Effector memory CD8-positive, alpha-beta T cell (primary cell): ENCODE measurements at regions not wholly inside any gene's neighbourhood (a gene's known extent, or its start where the extent isn't known, plus 50 kb on each side); places are given as distances from the start of the nearest gene placed in this dataset.

Source experiments
- ATAC-seq: fragments of 150-1000 bp; cut with Tn5 transposase; replicated peaks from 2 replicates; pipeline ENCODE4 v1.10.0; 2021; ENCODE audit warnings: mild to moderate bottlenecking, moderate library complexity
- DNase-seq, 3 experiments: peaks; one replicate each; pipeline ENCODE4 v3.0.0; 2021
- H3K27ac Mint-ChIP-seq, 2 donors: one replicate each; pipeline ENCODE4 v1.8.0; 2022; ENCODE audit warnings: mild to moderate bottlenecking in 2 of 2, mixed read lengths in 2 of 2, moderate library complexity in 2 of 2
- H3K27me3 Mint-ChIP-seq, 2 donors: one replicate each; pipeline ENCODE4 v1.8.0; 2022; ENCODE audit warnings: mixed read lengths in 2 of 2
- H3K36me3 Mint-ChIP-seq: one replicate; pipeline ENCODE4 v1.8.0; 2022; ENCODE audit warnings: mild to moderate bottlenecking, moderate library complexity, mixed read lengths; ENCODE audit not compliant: insufficient read depth
- H3K4me1 Mint-ChIP-seq, 2 donors: one replicate each; pipeline ENCODE4 v1.8.0; 2022; ENCODE audit warnings: low read depth in 2 of 2, mixed read lengths in 2 of 2
- H3K4me3 Mint-ChIP-seq, 2 donors: one replicate each; pipeline ENCODE4 v1.8.0; 2022; ENCODE audit warnings: mild to moderate bottlenecking in 2 of 2, mixed read lengths in 2 of 2, moderate library complexity in 2 of 2
- H3K9me3 Mint-ChIP-seq, 2 donors: one replicate each; pipeline ENCODE4 v1.8.0; 2022; ENCODE audit warnings: mixed read lengths in 2 of 2

DNA sequence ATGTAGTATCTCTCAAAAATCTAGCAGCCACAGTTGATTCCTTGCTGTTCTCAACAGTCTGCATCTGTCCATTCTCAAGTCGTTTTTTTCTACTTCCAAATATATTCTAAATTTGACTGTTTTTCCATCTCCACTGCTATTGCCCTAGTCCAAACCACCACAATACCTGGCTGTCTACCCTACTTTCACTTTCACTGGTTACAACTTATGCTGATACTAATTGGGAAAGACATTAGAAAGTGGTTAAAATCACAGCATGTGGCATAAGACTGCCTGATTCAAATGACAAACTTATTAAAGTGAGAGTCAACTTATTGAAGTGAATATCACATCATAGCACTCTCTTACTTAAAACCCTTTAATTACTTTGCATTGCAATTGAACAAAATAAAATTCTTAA lies 72.6 kb downstream of the CHST2 start:
- ATAC-seq (no peak), DNase-seq (no peak)
- no peaks in the 10 kb centered on the region for H3K4me1 Mint-ChIP-seq
- H3K27ac Mint-ChIP-seq = no peak overlapping the region
- H3K4me3 Mint-ChIP-seq = no peak overlapping the region
- H3K27me3 Mint-ChIP-seq = peaks cover 0 to 9% of the 10 kb centered on the region in 2 donors
- no peaks in the 10 kb centered on the region for H3K36me3 Mint-ChIP-seq
- no peaks in the 10 kb centered on the region for H3K9me3 Mint-ChIP-seq

DNA sequence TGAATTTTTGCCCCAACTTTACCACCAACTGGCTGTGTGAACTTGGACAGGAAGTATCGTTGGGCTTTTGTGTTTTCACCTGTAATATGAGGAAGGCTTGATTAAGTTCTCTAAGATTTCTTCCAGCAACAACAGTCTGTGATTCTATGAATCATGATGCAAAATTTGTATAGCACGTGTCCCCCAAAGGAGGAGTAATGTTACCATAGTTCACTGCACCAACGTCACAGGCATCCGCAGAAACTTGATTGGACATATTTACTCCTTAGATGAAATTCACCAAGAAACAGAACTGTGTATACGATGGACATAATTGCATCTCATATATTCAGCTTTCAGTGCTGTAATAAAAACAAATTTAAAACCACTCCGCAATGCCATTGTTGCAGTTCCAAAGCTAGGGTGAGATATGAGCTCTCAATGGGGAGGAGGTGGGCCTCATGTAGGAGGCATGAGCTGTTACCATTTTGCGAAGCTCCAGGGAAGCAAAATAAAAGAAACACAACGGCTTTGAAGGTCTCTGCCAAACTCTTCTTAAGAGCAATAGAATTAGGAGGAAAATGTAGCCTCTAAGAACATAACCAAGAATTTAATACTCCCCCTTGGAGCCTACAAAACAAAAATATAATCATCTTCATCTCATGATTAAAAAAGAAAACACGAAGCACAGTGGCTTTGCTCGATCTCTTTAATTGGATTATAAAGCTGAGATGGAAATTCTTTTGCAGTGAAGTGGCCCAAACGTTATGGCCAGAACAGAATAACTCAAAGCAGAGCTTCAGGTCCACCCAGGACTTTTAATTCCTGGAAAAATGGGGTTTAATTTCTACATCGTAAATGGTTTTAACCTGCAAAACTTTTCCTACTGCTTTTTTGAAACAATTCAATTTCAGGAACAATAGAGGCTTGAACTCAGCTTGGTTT lies 80.7 kb downstream of the CHST2 start:
- no peaks in the 10 kb centered on the region for H3K9me3 Mint-ChIP-seq
- H3K36me3 Mint-ChIP-seq = no peaks in the 10 kb centered on the region
- no peak overlapping the region for H3K27ac Mint-ChIP-seq
- DNase-seq (no peak), ATAC-seq (no peak)
- no peak overlapping the region for H3K4me3 Mint-ChIP-seq
- peaks cover 6 to 8% of the 10 kb centered on the region in 2 donors for H3K27me3 Mint-ChIP-seq
- no peaks in the 10 kb centered on the region for H3K4me1 Mint-ChIP-seq

DNA sequence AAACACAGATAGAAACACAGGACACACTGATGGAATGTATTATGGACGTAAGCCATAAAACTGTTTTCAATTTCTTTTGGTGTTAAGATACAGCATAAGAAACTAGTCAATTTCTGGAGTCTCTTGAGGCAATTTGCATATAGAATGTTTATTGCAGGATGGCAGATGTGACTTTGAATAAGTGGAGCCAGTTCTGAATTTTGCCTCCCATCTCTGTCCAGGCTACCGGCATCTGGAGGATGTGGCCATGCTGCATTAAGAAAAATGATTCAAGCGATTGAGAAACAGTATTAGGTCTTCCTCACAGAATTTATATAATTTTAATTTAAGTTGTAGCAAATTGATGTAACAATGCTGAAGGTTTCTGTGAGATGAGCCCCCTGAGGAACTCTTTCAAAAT lies 81.5 kb downstream of the CHST2 start:
- H3K27ac Mint-ChIP-seq = no peak overlapping the region
- H3K27me3 Mint-ChIP-seq = peaks cover 6 to 10% of the 10 kb centered on the region in 2 donors
- no peaks in the 10 kb centered on the region for H3K36me3 Mint-ChIP-seq
- no peaks in the 10 kb centered on the region for H3K9me3 Mint-ChIP-seq
- H3K4me1 Mint-ChIP-seq = no peaks in the 10 kb centered on the region
- H3K4me3 Mint-ChIP-seq = no peak overlapping the region
- DNase-seq = no peak
- ATAC-seq = no peak

DNA sequence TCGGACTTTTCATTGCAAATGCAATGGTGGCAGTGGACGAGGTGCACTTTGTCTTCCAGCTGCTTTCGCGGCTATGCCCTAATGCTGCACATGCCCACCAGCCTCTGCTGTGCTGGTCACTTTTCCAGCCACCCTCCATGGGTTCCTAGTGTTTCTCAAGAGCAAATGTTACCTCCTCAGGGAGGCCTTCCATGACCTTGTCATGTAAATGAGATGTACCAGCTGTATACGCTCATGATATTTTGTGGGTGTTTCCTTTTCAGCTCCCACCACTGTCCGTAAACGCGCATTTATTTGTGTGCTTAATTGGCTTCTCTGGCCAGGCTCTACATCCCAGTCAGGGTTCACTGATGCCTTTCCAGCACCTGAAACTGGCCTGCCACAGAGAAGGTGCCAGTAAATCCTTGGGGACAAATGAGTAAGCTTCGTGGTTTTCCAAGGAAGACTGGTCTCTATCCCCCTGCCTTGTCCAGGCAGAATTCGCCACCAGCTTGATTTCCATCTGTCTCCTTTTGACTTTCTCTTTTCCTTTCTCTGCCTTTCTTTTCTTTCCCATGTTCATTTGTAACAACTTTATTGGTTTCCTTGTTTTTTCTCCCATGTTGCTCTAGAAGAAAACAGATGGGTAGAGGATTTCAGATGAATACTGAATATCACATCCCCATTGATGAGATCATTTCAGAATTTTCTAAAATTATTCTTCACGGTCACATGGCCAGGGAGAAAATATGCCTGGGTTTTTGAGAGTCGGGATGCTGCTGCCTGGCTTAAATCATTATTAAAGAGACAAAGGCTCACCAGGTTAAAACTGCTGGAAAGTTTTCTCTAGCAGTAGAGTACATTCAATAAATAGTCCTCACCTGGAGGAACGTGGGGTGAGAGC lies 82.5 kb downstream of the CHST2 start:
- Mint-ChIP-seq H3K27ac (no peak overlapping the region), H3K4me3 (no peak overlapping the region), H3K9me3 (no peaks in the 10 kb centered on the region)

DNA sequence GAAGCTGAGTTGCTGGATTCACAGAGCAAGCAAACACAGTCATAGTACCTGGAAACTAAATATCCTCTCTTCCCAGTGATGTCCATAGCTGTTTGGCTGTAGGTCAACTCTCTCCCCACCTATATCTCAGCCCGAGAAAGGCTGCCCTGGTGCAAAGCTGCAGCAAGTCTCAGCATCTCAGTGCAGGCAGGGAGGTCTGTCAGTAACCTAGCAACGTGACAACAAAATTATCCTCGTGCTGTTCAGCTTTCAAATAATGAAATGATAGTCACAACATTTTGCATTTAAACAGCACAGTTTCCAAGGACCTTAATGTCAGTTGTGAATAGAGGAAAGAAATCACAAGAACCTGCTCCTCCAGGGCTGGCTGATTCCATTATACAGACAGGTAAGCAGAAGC lies 83.6 kb downstream of the CHST2 start:
- no peaks in the 10 kb centered on the region for H3K4me1 Mint-ChIP-seq
- H3K36me3 Mint-ChIP-seq = no peaks in the 10 kb centered on the region
- no peak for DNase-seq
- no peak overlapping the region for H3K27ac Mint-ChIP-seq
- ATAC-seq = no peak
- H3K9me3 Mint-ChIP-seq = no peaks in the 10 kb centered on the region
- peaks cover 6 to 16% of the 10 kb centered on the region in 2 donors for H3K27me3 Mint-ChIP-seq
- no peak overlapping the region for H3K4me3 Mint-ChIP-seq

More for the DNA sequence above, 82.5 kb downstream of the CHST2 start:
- ATAC-seq = no peak
- DNase-seq = no peak
- Mint-ChIP-seq H3K27me3 (peaks cover 6 to 16% of the 10 kb centered on the region in 2 donors), H3K4me1 (no peaks in the 10 kb centered on the region), H3K36me3 (no peaks in the 10 kb centered on the region)

DNA sequence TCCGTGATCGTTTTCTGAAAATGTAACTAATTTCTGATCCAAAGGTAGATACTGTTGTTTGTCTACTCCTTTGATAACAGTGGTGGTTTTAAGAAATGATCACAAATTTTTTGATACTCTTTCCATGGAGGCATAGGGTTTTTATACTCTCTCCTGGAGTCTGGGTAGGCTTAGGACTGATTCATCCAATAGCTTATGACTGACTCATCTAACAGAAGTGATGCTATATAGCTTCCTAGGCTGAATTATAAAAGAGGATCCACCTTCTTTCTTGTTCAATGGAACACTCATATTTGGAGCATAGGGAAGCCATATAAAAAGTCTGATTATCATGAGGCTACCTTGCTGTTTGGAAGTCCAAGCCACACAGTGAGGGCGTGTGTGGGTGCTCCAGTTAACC lies 84.3 kb downstream of the CHST2 start:
- Mint-ChIP-seq H3K27me3 (peaks cover 6 to 16% of the 10 kb centered on the region in 2 donors), H3K4me3 (no peak overlapping the region), H3K36me3 (no peaks in the 10 kb centered on the region), H3K27ac (no peak overlapping the region), H3K4me1 (no peaks in the 10 kb centered on the region), H3K9me3 (no peaks in the 10 kb centered on the region)
- DNase-seq (no peak), ATAC-seq (no peak)

DNA sequence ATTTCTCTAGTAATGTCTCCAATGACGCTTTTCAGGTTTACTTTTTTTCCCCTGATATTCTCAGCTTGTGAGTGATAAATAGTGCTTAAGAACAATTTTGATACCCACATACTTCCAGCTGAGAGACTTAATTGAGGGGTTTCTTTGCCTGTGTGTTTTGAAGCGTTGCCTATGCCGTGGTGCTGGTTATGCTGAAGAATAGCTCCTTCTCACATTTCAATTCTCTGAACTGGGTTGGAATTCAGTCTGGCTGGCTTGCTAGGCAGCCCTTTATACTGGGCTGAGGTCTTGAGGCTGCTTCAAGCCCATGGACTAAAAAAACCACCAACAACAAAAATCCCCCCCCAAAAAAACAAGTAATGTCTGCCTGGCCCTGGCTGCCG lies 87.4 kb downstream of the CHST2 start:
- peaks cover 12 to 23% of the 10 kb centered on the region in 2 donors for H3K27me3 Mint-ChIP-seq
- DNase-seq = no peak
- no peaks in the 10 kb centered on the region for H3K36me3 Mint-ChIP-seq
- no peaks in the 10 kb centered on the region for H3K9me3 Mint-ChIP-seq
- no peaks in the 10 kb centered on the region for H3K4me1 Mint-ChIP-seq
- H3K4me3 Mint-ChIP-seq = no peak overlapping the region
- no peak for ATAC-seq
- H3K27ac Mint-ChIP-seq = no peak overlapping the region

DNA sequence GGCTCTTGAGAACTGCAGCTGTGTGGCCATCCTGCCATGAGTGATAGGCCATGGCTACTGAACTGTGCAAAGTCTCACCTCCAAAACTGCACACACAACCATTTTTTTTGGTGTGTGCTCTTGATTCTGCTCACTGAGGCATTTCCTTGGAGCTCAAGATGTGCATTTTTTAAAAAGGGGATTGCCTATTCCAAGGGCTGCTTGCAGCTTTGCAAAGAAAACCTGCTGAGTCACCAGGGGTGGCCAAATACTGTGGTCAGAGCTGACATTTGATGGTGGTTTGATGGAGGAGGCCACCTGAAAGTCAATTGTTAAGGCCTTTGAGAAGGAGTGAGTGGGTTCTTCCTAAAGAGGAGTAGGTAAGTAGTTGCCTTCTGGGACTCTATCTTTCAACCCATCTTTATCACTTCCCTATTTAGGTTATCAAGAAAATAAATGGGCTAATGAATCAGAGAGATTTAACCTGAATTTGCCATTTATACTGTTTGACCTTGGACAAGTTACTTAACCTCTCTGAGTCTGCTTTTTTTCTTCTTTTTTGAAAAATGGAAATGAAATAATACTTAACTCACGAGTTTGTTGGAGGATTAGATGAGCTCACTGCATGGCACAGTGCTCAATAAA lies 87.9 kb downstream of the CHST2 start:
- no peak overlapping the region for H3K27ac Mint-ChIP-seq

DNA sequence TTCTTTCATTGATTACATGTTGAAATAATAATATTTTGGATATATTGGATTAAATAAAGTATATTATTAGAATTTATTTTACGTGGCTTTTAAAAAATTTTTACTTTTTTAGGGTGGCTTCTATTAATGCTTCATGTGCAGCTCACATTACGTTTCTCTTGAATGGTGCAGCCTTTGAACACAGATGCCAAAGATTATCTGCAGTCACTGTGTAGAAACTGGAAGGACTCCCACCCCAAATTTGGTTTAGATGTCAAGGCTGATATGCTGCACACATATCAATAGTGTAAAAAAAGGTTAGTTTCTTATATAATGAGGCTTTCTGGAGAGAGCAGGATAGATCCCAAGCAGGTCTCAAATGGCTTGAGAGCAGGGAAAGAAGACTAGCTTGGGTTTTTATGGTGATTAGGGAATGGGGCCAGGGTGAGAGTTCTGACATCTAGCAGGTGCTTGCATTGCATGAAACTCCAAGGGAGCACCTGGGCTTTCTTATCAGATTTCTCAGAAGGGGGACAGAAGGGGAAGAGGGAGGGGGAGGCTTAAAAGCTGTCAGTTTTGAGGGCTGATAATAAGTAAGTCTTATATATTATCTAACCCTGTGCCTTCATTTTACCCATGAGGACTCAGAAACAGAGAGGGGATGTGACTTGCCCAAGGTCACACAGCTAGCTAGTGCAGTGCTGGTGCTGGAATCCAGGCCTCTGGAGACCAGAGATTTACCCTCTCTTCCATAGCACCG lies 89.6 kb downstream of the CHST2 start:
- DNase-seq (no peak), ATAC-seq (no peak)
- H3K36me3 Mint-ChIP-seq = no peaks in the 10 kb centered on the region
- no peak overlapping the region for H3K4me3 Mint-ChIP-seq
- H3K4me1 Mint-ChIP-seq = no peaks in the 10 kb centered on the region
- peaks cover 5 to 31% of the 10 kb centered on the region in 2 donors for H3K27me3 Mint-ChIP-seq
- H3K27ac Mint-ChIP-seq = no peak overlapping the region
- H3K9me3 Mint-ChIP-seq = no peaks in the 10 kb centered on the region

More for the DNA sequence above, 87.9 kb downstream of the CHST2 start:
- H3K36me3 Mint-ChIP-seq = no peaks in the 10 kb centered on the region
- no peaks in the 10 kb centered on the region for H3K4me1 Mint-ChIP-seq
- no peaks in the 10 kb centered on the region for H3K9me3 Mint-ChIP-seq
- ATAC-seq = no peak
- no peak for DNase-seq
- H3K4me3 Mint-ChIP-seq = no peak overlapping the region
- peaks cover 6 to 28% of the 10 kb centered on the region in 2 donors for H3K27me3 Mint-ChIP-seq

DNA sequence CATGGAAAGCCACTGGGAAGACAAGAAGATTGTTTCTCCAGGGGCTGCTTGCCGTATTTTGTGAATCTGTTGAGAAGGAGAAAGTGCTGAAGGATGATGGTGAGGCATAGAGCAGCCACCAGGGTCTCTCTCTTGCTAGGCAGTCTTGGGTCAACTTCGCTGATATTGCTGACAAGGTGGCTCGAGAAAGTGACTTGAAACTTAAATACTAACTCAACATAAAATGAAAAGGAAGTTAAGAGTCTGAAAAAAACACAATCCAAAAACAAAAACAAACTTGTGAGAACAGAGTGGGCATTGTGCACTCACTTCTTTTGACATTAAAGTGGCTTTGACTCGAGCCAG lies 90.1 kb downstream of the CHST2 start:
- ATAC-seq = no peak
- H3K4me1 Mint-ChIP-seq = no peaks in the 10 kb centered on the region
- no peak for DNase-seq
- peaks cover 5 to 31% of the 10 kb centered on the region in 2 donors for H3K27me3 Mint-ChIP-seq
- H3K4me3 Mint-ChIP-seq = no peak overlapping the region
- no peak overlapping the region for H3K27ac Mint-ChIP-seq
- H3K9me3 Mint-ChIP-seq = no peaks in the 10 kb centered on the region
- H3K36me3 Mint-ChIP-seq = no peaks in the 10 kb centered on the region

DNA sequence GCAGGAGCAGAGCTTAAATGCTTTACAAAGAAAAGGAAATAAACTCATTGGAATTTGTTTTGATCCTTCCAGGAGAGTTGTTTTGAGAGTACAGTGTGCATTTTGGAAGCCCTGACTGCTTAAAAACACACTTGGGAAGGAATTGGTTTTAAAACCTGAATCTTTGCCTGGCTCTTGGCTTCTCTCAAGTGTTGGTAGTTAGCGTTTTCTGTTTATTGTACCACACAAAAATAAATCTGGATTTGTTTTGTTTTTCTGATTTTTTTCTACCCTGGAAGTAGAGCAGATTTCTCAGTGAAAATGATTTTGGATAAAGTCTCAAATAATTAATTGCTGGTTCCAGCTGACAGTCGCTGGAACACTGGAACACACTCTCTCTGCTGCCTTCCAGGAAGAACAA lies 90.6 kb downstream of the CHST2 start:
- Mint-ChIP-seq H3K36me3 (no peaks in the 10 kb centered on the region), H3K27me3 (peaks cover 5 to 31% of the 10 kb centered on the region in 2 donors), H3K4me3 (no peak overlapping the region), H3K27ac (no peak overlapping the region), H3K9me3 (no peaks in the 10 kb centered on the region), H3K4me1 (no peaks in the 10 kb centered on the region)
- no peak for ATAC-seq
- no peak for DNase-seq

DNA sequence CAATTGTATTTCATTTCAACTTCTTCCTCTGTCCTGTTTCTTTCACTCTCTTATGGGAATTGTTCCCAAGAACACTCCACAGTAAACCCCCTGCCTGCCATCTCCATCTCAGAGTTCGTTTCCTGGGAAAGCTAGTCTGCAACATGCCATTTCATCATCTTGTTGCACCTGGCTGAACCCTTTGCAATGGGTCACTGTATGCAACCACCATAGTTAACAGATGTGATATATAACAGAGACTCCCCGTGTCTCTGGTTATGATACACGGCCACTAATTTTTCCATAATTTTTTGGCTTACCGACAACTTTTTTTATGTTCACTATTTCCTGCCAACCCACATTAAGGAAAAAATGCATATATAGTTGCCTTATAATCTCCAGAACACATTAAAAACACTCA lies 95.5 kb downstream of the CHST2 start:
- Mint-ChIP-seq H3K27ac (no peak overlapping the region), H3K27me3 (peaks cover 11 to 22% of the 10 kb centered on the region in 2 donors), H3K4me3 (no peak overlapping the region), H3K9me3 (no peaks in the 10 kb centered on the region), H3K36me3 (no peaks in the 10 kb centered on the region), H3K4me1 (peaks cover 0 to 5% of the 10 kb centered on the region in 2 donors)
- no peak for DNase-seq
- no peak for ATAC-seq
